ENCODE measurements at regions not wholly inside any gene's neighbourhood (a gene's known extent, or its start where the extent isn't known, plus 50 kb on each side); places are given as distances from the start of the nearest gene placed in this dataset.
"Not testable (repeated sequence)": the region's sequence is repeated elsewhere in the genome, so short reads cannot be mapped to it uniquely, and the experiment has no call there.

DNA sequence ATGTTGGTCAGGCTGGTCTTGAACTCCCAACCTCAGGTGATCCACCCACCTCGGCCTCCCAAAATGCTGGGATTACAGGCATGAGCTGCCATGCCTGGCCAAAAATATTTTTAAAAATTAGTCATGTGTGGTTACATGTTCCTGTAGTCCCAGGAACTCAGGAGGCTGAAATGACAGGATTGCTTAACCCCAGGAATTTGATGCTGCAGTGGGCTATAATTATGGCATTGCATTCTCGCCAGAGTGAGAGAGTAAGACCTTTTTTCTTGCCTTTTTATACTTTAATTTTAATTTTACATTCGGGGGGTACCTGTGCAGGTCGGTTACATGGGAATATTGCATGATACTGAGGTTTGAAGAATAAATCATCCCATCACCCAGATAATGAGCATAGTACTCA is 86.6 kb upstream of the ZNF92 start:
- TF ChIP-seq ZFX (IDR thresholded peaks at IDR 0.05; ENCODE audit: borderline replicate concordance): no peak
- TF ChIP-seq, protein P1, sequence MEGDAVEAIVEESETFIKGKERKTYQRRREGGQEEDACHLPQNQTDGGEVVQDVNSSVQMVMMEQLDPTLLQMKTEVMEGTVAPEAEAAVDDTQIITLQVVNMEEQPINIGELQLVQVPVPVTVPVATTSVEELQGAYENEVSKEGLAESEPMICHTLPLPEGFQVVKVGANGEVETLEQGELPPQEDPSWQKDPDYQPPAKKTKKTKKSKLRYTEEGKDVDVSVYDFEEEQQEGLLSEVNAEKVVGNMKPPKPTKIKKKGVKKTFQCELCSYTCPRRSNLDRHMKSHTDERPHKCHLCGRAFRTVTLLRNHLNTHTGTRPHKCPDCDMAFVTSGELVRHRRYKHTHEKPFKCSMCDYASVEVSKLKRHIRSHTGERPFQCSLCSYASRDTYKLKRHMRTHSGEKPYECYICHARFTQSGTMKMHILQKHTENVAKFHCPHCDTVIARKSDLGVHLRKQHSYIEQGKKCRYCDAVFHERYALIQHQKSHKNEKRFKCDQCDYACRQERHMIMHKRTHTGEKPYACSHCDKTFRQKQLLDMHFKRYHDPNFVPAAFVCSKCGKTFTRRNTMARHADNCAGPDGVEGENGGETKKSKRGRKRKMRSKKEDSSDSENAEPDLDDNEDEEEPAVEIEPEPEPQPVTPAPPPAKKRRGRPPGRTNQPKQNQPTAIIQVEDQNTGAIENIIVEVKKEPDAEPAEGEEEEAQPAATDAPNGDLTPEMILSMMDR (IDR thresholded peaks at IDR 0.05): no peak
- no peak overlapping the region for H3K27ac ChIP-seq

DNA sequence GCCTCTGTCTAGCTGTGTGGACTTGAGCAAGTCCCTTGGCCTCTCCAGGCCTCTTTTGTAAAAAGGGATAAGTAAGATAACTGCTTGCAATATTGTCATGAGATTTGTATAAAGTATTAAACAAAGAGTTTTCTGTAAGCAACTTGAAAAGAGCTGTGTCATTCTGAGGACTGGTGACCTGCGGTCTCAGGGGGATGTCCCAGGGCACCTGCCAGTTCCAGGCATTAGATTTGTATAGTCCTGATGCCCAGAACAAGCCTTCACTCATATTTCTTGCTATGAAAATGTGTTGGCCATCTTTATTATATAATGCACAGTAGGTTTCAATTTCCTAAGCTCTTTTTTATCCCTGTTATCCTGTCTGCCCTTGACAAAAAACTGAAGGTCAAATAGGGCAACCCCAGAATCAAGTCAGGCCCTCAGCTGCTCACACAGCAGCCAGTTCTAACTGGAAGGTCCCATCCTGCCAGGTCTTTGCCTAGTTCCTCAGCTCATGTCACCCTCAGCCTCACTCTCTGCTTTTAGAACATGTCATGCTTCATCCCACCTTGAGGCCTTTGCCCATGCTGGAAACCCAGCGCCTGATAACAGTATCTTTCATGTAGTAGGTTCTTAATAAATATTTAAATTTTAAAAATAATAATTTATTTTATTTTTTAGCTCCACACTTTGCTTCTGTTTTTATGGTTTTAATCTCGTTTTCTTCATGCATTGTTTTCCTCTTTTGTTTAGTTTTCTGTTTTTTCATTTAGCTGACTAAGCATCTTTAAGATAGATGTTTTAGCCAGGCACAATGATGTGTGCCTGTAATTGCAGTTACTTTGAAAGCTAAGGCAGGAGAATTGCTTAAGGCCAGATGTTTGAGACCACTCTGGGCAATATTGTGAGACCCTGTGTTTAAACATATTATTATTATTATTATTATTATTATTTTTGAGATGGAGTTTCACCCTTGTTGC is 87.5 kb upstream of the ZNF92 start:
- H3K27ac ChIP-seq: no peak overlapping the region
- TF ChIP-seq, protein P1 (IDR thresholded peaks at IDR 0.05): no peak
- no peak for TF ChIP-seq ZFX (IDR thresholded peaks at IDR 0.05; ENCODE audit: borderline replicate concordance)

DNA sequence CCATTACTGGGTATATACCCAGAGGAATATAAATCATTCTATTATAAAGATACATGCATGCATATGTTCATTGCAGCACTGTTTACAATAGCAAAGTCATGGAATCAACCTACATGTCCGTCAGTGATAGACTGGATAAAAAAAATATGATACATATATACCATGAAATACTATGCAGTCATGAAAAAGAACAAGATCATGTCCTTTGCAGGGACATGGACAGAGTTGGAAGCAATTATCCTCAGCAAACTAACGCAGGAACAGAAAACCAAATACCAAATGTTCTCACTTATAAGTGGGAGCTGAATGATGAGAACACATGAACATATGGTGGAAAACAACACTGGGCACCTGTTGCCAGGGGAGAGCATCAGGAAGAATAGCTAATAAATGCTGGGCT is 88.4 kb upstream of the ZNF92 start:
- not testable (repeated sequence) for H3K27ac ChIP-seq

DNA sequence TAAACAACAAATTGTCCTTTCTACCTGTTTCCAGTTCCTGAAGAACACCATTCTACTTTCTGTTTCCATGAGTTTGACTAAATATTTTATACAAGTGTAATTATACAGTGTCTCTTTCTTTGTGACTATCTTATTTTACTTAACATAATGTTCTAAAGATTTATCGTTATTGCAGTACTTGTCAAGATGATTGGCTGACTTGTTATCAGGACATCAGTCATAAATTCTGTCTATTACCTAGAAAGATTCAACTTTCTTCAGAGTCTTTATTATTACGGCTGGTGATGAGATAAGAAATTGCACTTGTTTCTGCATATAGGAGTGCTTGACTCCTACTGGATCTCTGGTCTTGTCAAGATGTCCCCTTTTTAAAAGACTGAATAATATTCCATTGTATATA is 93.9 kb upstream of the ZNF92 start:
- H3K27ac ChIP-seq: no peak overlapping the region
- TF ChIP-seq ZFX (IDR thresholded peaks at IDR 0.05; ENCODE audit: borderline replicate concordance): no peak
- TF ChIP-seq, protein P1 (IDR thresholded peaks at IDR 0.05): no peak

DNA sequence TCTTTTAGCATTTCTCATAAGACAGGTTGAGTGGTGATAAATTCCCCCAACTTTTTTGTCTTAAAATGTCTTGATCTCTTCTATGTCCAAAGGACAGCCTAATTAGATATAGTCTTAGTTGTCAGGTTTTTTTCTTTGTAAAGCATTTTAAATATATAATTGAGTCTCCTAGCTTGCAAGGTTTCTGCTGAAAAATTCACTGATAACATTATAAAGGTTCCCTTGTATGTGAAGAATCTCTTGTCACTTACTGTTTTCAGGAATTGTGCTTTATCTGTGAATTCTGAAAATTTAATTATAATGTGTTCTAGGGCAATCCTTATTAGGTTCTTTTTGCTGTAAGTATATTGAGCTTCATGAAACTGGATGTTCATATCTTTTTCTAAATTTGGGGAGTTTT is 96.8 kb upstream of the ZNF92 start:
- no peak for TF ChIP-seq ZFX (IDR thresholded peaks at IDR 0.05; ENCODE audit: borderline replicate concordance)
- TF ChIP-seq, protein P1 (IDR thresholded peaks at IDR 0.05): no peak

DNA sequence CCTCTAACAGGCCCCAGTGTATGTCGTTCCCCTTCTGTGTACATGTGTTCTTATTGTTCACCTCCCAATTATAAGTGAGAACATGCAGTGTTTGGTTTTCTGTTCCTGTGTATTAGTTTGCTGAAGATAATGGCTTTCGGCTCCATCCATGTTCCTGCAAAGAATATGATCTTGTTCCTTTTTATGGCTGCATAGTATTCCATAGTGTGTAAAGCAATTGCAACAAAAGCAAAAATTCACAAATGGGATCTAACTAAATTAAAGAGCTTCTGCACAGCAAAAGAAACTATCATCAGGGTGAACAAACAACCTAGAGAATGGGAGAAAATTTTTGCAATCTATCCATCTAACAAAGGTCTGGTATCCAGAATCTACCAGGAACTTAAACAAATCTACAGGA is 102.2 kb upstream of the ZNF92 start:
- H3K27ac ChIP-seq: not testable (repeated sequence)

More for the DNA sequence above, 96.8 kb upstream of the ZNF92 start:
- no peak overlapping the region for H3K27ac ChIP-seq

DNA sequence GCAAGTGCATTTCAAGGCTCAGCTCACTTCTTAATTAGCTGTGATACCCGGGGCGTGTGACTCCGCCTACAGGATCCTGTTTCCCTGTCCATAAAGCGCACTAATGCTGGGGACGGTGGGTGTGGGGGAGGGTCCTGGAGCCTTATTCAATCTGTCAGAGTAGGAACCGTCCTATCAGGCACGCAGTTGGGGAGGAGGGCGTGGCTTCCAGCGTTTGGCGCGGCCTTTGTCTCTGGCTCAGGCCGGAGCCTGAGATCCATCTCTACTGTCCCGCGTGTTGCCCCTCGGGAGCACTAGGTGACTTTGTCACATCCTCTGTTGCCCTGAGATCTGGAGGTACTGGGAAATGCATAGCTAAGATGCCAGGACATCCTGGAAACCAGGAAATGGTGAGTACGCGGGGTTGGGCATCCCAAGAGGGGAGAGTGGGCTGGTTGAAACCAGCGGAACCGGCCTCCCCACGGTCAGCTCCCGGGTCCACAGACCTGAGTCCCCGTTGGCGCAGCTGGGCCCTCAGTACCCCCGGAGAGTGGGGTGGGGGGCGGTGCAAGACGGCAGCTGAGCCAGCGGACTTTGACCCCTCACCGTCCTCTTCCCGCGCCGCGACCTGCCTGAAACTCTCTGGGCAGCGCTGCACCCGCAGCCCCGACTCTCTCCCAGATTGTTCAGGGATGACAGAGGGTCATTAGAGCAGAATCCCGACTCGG is 104.4 kb upstream of the ZNF92 start:
- TF ChIP-seq, protein P1 (IDR thresholded peaks at IDR 0.05): no peak
- no peak for TF ChIP-seq ZFX (IDR thresholded peaks at IDR 0.05; ENCODE audit: borderline replicate concordance)
- H3K27ac ChIP-seq: peak overlapping the region; percentile 86

DNA sequence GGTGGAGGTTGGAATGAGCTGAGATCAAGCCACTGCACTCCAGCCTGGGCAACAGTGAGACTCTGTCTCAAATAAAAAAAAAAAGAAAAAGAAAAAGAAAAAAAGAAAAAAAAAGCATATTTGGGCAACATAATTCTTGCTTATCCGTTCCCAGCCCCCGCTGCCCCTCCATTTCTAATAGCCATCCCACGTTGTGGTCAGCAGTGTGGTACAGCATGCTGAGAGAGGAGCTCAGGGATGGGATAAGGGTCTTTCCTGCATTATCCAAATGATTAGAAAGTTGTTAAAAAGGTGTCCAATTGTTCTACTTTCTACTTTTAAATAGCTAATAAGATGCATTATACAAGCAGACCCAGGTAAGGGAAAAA is 104.9 kb upstream of the ZNF92 start:
- no peak for TF ChIP-seq ZFX (IDR thresholded peaks at IDR 0.05; ENCODE audit: borderline replicate concordance)
- TF ChIP-seq, protein P1 (IDR thresholded peaks at IDR 0.05): no peak
- peak overlapping the region; percentile 86 for H3K27ac ChIP-seq
